Medulla oblongata (tissue), 1 donor: ENCODE measurements at regions not wholly inside any gene's neighbourhood (a gene's known extent, or its start where the extent isn't known, plus 50 kb on each side); places are given as distances from the start of the nearest gene placed in this dataset.

Experiments
- DNase-seq: peaks from one replicate; pipeline ENCODE4 v3.0.0-alpha.2; 2015; ENCODE audit errors: extremely low spot score

GRCh38 chrX:40279091-40279430, 181.3 kb upstream of the BCOR start:
- no peak for DNase-seq

- DNase-seq = no peak
Observed at GRCh38 chrX:40278340-40279090, 180.8 kb upstream of the BCOR start.

GRCh38 chrX:40277672-40278071, 179.9 kb upstream of the BCOR start:
- DNase-seq = no peak

- peak; percentile 51 for DNase-seq
Observed at GRCh38 chrX:40273356-40274050, 175.7 kb upstream of the BCOR start.

- DNase-seq = no peak
Observed at GRCh38 chrX:40272776-40273175, 175.0 kb upstream of the BCOR start.

GRCh38 chrX:40272141-40272540, 174.4 kb upstream of the BCOR start:
- DNase-seq = no peak

GRCh38 chrX:40268188-40268520, 170.4 kb upstream of the BCOR start:
- no peak for DNase-seq

- DNase-seq = peak; percentile 13
Observed at GRCh38 chrX:40267334-40268187, 169.8 kb upstream of the BCOR start.

GRCh38 chrX:40266490-40267333, 169.0 kb upstream of the BCOR start:
- DNase-seq = peak; percentile 63

GRCh38 chrX:40265936-40266335, 168.2 kb upstream of the BCOR start:
- DNase-seq = no peak

- no peak for DNase-seq
Observed at GRCh38 chrX:40263014-40263560, 165.3 kb upstream of the BCOR start.

- DNase-seq = no peak
Observed at GRCh38 chrX:40262157-40263013, 164.6 kb upstream of the BCOR start.

GRCh38 chrX:40261833-40262156, 164.0 kb upstream of the BCOR start:
- no peak for DNase-seq

GRCh38 chrX:40260146-40260747, 162.5 kb upstream of the BCOR start:
- no peak for DNase-seq

GRCh38 chrX:40258909-40259308, 161.2 kb upstream of the BCOR start:
- no peak for DNase-seq

- no peak for DNase-seq
Observed at GRCh38 chrX:40253771-40254170, 156.0 kb upstream of the BCOR start.

GRCh38 chrX:40249582-40249981, 151.8 kb upstream of the BCOR start:
- no peak for DNase-seq

- no peak for DNase-seq
Observed at GRCh38 chrX:40248822-40249221, 151.1 kb upstream of the BCOR start.

- no peak for DNase-seq
Observed at GRCh38 chrX:40247848-40248622, 150.3 kb upstream of the BCOR start.
